IMR-90 (cell line): ENCODE measurements at regions not wholly inside any gene's neighbourhood (a gene's known extent, or its start where the extent isn't known, plus 50 kb on each side); places are given as distances from the start of the nearest gene placed in this dataset.

Experiments used
- ATAC-seq: fragments of 200-7000 bp; cut with Tn5 transposase; 2 replicates; pipeline ENCODE4 v1.9.1; 2020; ENCODE audit warnings: low read depth, mild to moderate bottlenecking, moderate library complexity
- BruUV-seq: library from RNA; stranded (reverse); fragments of 400-500 nt; replicated peaks from 2 replicates; lab custom pipeline; 2021; lab: Mats Ljungman, UMichigan
- CTCF ChIA-PET: fragments of 300-600 bp; formaldehyde crosslinking; extraction: SDS; loops from one replicate; lab custom pipeline; 2021; ENCODE audit warnings: antibody characterized with exemption; lab: Yijun Ruan, JAX
- POLR2A ChIA-PET: fragments of 300-600 bp; sonication (Branson Sonifier 250); formaldehyde crosslinking; loops from one replicate; lab custom pipeline; 2022; ENCODE audit warnings: antibody characterized with exemption; ENCODE audit not compliant: unreplicated experiment; lab: Charles Lee
- DNase-seq: peaks from one replicate; pipeline ENCODE4 v3.0.0; 2013
- H2AFZ ChIP-seq: replicated peaks from 2 replicates; pipeline ENCODE3; 2013; ENCODE audit warnings: low read length, mild to moderate bottlenecking; ENCODE audit not compliant: poor library complexity
- H2AK5ac ChIP-seq: 2 replicates; pipeline ENCODE4 v1.6.1; 2013; ENCODE audit warnings: low read depth, low read length, inconsistent platforms
- H2AK9ac ChIP-seq: replicated peaks from 2 replicates; pipeline ENCODE3; 2013; ENCODE audit warnings: mild to moderate bottlenecking, low read depth, low read length, moderate library complexity; ENCODE audit not compliant: poor library complexity
- H2BK120ac ChIP-seq: 2 replicates; pipeline ENCODE4 v1.6.1; 2013; ENCODE audit warnings: low read depth, low read length, inconsistent platforms
- H2BK15ac ChIP-seq: 3 replicates; pipeline ENCODE4 v1.6.1; 2013; ENCODE audit warnings: low read depth, low read length, inconsistent platforms
- H2BK20ac ChIP-seq: 2 replicates; pipeline ENCODE4 v1.6.1; 2013; ENCODE audit warnings: low read depth, mild to moderate bottlenecking, inconsistent platforms, low read length, moderate library complexity
- H2BK5ac ChIP-seq: 2 replicates; pipeline ENCODE4 v1.6.1; 2013; ENCODE audit warnings: mild to moderate bottlenecking, low read depth, low read length, inconsistent platforms; ENCODE audit not compliant: poor library complexity, severe bottlenecking
- H3K14ac ChIP-seq: replicated peaks from 2 replicates; pipeline ENCODE4 v1.6.1; 2013; ENCODE audit warnings: low read depth, low read length, inconsistent platforms
- H3K18ac ChIP-seq: 2 replicates; pipeline ENCODE4 v1.6.1; 2013; ENCODE audit warnings: low read depth, low read length, control low read depth
- H3K23ac ChIP-seq: 2 replicates; pipeline ENCODE4 v1.6.1; 2013; ENCODE audit warnings: low read depth, low read length, inconsistent platforms
- H3K27ac ChIP-seq: 2 replicates; pipeline ENCODE4 v1.5.1; 2013; ENCODE audit warnings: mild to moderate bottlenecking, control low read depth, low read length; ENCODE audit not compliant: insufficient read depth
- H3K27me3 ChIP-seq: 2 replicates; pipeline ENCODE4 v1.6.1; 2013; ENCODE audit warnings: low read length; ENCODE audit not compliant: control insufficient read depth, insufficient read depth
- H3K36me3 ChIP-seq: 2 replicates; pipeline ENCODE4 v1.6.1; 2013; ENCODE audit warnings: low read length, mixed read lengths; ENCODE audit not compliant: control insufficient read depth, insufficient read depth
- H3K4ac ChIP-seq: 2 replicates; pipeline ENCODE4 v1.6.1; 2013; ENCODE audit warnings: low read depth, low read length, inconsistent platforms
- H3K4me1 ChIP-seq: 2 replicates; pipeline ENCODE4 v1.6.1; 2013; ENCODE audit warnings: low read length, mixed read lengths; ENCODE audit not compliant: control insufficient read depth, insufficient read depth
- H3K4me2 ChIP-seq: 2 replicates; pipeline ENCODE4 v1.6.1; 2013; ENCODE audit warnings: low read depth, mild to moderate bottlenecking, control low read depth, low read length, moderate library complexity
- H3K4me3 ChIP-seq: 2 replicates; pipeline ENCODE4 v1.5.1; 2013; ENCODE audit warnings: low read depth, mild to moderate bottlenecking, control low read depth, low read length, moderate library complexity; ENCODE audit not compliant: insufficient read depth
- H3K56ac ChIP-seq: 2 replicates; pipeline ENCODE4 v1.6.1; 2013; ENCODE audit warnings: low read length, inconsistent platforms; ENCODE audit not compliant: insufficient read depth; ENCODE audit errors: extremely low read depth
- H3K79me1 ChIP-seq, 2 experiments: 2 replicates each; pipeline ENCODE4 v1.6.1; 2013; ENCODE audit warnings: low read length in 2 of 2, inconsistent platforms in 1 of 2, low read depth in 1 of 2
- H3K9ac ChIP-seq: 2 replicates; pipeline ENCODE4 v1.6.1; 2013; ENCODE audit warnings: low read depth, low read length, control low read depth
- H3K9me1 ChIP-seq: 2 replicates; pipeline ENCODE4 v1.6.1; 2013; ENCODE audit warnings: low read length, inconsistent platforms; ENCODE audit not compliant: insufficient read depth
- H3K9me3 ChIP-seq: 2 replicates; pipeline ENCODE4 v1.6.1; 2013; ENCODE audit warnings: low read length; ENCODE audit not compliant: control insufficient read depth, insufficient read depth
- H4K20me1 ChIP-seq: 2 replicates; pipeline ENCODE4 v1.6.1; 2013; ENCODE audit warnings: low read length, inconsistent platforms; ENCODE audit not compliant: insufficient read depth
- H4K5ac ChIP-seq: 2 replicates; pipeline ENCODE4 v1.6.1; 2013; ENCODE audit warnings: mild to moderate bottlenecking, low read depth, low read length, control low read depth
- H4K8ac ChIP-seq, 2 experiments: 2 replicates each; pipeline ENCODE4 v1.6.1; 2013; ENCODE audit warnings: low read depth in 2 of 2, low read length in 2 of 2, control low read depth in 1 of 2, inconsistent platforms in 1 of 2
- H4K91ac ChIP-seq: 2 replicates; pipeline ENCODE4 v1.6.1; 2013; ENCODE audit warnings: low read depth, low read length, inconsistent platforms; ENCODE audit not compliant: insufficient read depth
- BHLHE40 ChIP-seq: fragments of 150-350 bp; IDR thresholded peaks from 2 replicates; pipeline ENCODE4 v1.6.1; 2016; ENCODE audit warnings: mild to moderate bottlenecking, low read depth, low read length
- CHD1 ChIP-seq: IDR thresholded peaks from 2 replicates; pipeline ENCODE4 v1.6.1; 2012; ENCODE audit warnings: low read depth, low read length, improper control_type of control experiment
- MAFK ChIP-seq: IDR thresholded peaks from 2 replicates; pipeline ENCODE4 v1.6.1; 2012; ENCODE audit warnings: low read depth, low read length, improper control_type of control experiment
- RAD21 ChIP-seq: IDR thresholded peaks from 2 replicates; pipeline ENCODE4 v1.6.1; 2012; ENCODE audit warnings: low read length, improper control_type of control experiment
- RFX5 ChIP-seq: IDR thresholded peaks from 2 replicates; pipeline ENCODE4 v1.8.0; 2012; ENCODE audit warnings: low read depth, mild to moderate bottlenecking, low read length, moderate library complexity
- SMC3 ChIP-seq: fragments of 150-350 bp; IDR thresholded peaks from 2 replicates; pipeline ENCODE4 v1.6.1; 2016; ENCODE audit warnings: low read depth, mild to moderate bottlenecking, antibody characterized with exemption, low read length, moderate library complexity
- USF2 ChIP-seq: fragments of 150-350 bp; IDR thresholded peaks from 2 replicates; pipeline ENCODE4 v1.6.1; 2017; ENCODE audit warnings: mild to moderate bottlenecking, antibody characterized with exemption, low read length, low read depth
- WGBS, 2 experiments: methylation state at CpG; one replicate each; pipeline versions ENCODE4 v1.1.5 to v1.1.7; 2013; ENCODE audit warnings: missing lambda C conversion rate in 2 of 2; ENCODE audit not compliant: insufficient read length in 1 of 2; ENCODE audit errors: extremely low coverage in 2 of 2; 5-methylcytosine and 5-hydroxymethylcytosine counted together
- dilution Hi-C: fragments of 300-500 bp; cut with HindIII; formaldehyde crosslinking; loops from one replicate; pipeline ENCODE4 v1.14.3; 2018; ENCODE audit warnings: low sequenced_read_pairs; ENCODE audit not compliant: unreplicated experiment
- in situ Hi-C: fragments of 300-500 bp; cut with MboI; formaldehyde crosslinking; loops from 3 replicates; pipeline ENCODE4 v1.14.3; 2019; ENCODE audit warnings: low sequenced_read_pairs, inconsistent platforms, mixed read lengths
- intact Hi-C: fragments of 100-400 bp; cut with micrococcal nuclease; formaldehyde crosslinking; loops from 2 replicates; pipeline ENCODE4 v1.10.0; 2022

DNA sequence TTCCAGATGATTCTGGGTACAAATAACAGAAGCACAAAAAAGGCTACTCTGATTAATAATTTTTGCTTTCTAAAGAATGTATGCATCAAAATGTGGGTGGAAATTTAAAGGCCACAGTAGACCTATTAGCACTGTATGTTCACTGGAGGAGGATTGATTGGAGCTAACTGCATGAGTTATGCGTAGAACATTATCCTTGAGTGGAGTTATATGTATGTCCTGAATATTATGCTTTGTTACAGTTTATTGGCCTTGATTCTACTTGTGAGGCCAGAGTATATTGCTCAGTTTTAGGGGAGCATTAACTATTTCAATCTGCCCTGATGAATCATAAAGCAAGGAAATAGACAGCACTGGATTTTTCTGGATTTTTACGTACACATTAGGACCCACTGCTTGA, 87.9 kb downstream of the CDCA7 start:
- in situ Hi-C loops: no loop called here
- Histone ChIP-seq H3K27me3 (peaks cover 24% of the 10 kb centered on the region), H4K20me1 (no peaks in the 10 kb centered on the region), H2BK15ac (no peak overlapping the region), H3K9ac (no peak overlapping the region), H3K18ac (no peak overlapping the region), H3K4me1 (no peaks in the 10 kb centered on the region), H3K14ac (no peak overlapping the region), H3K27ac (no peak overlapping the region), H2BK5ac (no peak overlapping the region), H3K56ac (no peak overlapping the region), H2BK20ac (no peak overlapping the region), H2AFZ (no peak overlapping the region), H3K9me3 (no peaks in the 10 kb centered on the region), H4K5ac (no peak overlapping the region), H3K9me1 (no peaks in the 10 kb centered on the region), H4K8ac (no peak overlapping the region), H3K4me2 (no peak overlapping the region), H3K4ac (no peak overlapping the region), H3K4me3 (no peak overlapping the region), H2AK9ac (no peak overlapping the region), H3K36me3 (no peaks in the 10 kb centered on the region), H3K79me1 (no peaks in the 10 kb centered on the region), H4K91ac (no peak overlapping the region), H2AK5ac (no peak overlapping the region), H3K23ac (no peak overlapping the region), H2BK120ac (no peak overlapping the region)
- POLR2A ChIA-PET: no interaction called here
- dilution Hi-C loops: no loop called here
- TF ChIP-seq RFX5 (no peak), BHLHE40 (no peak), RAD21 (no peak), MAFK (no peak), USF2 (no peak), SMC3 (no peak), CHD1 (no peak)
- intact Hi-C loops: no loop called here
- BruUV-seq: no TSS peak
- WGBS, 2 experiments: 100% methylated on average over 1 of the region's 2 CpGs; no CpG with 5 or more reads in 1 of the 2 experiments
- no peak for DNase-seq
- CTCF ChIA-PET: interaction anchor here (0.6 kb wide), 1 partner anchor 232 kb away, joined by 3 read pairs; no protein-coding TSS in a partner anchor
- ATAC-seq: no peak
